K562 (cell line): ENCODE measurements at regions not wholly inside any gene's neighbourhood (a gene's known extent, or its start where the extent isn't known, plus 50 kb on each side); places are given as distances from the start of the nearest gene placed in this dataset.

Source experiments
- TRIM28 ChIP-seq: fragments of 450-650 bp; IDR thresholded peaks from 2 replicates; pipeline ENCODE4 v1.6.1; 2017
- ZNF212 ChIP-seq: fragments of 450-650 bp; formaldehyde crosslinking; IDR thresholded peaks from 2 replicates; pipeline ENCODE4 v1.4.0; 2020; ENCODE audit warnings: mild to moderate bottlenecking
- ZNF224 ChIP-seq: sonication (generic); formaldehyde crosslinking; IDR thresholded peaks from 2 replicates; pipeline ENCODE4 v1.8.0; 2022; ENCODE audit warnings: mild to moderate bottlenecking, missing genetic modification reagents
- TF ChIP-seq, protein P1 (sequence below), 3 experiments: IDR thresholded peaks in 2 of 3; conservative IDR thresholded peaks in 1 of 3; 2 replicates each; pipeline ENCODE4 v1.5.1; 2011 to 2012; ENCODE audit warnings: low read length in 3 of 3, mild to moderate bottlenecking in 3 of 3, control low read depth in 2 of 3, improper control_type of control experiment in 1 of 3, inconsistent platforms in 1 of 3, low read depth in 1 of 3, mixed read lengths in 1 of 3, moderate library complexity in 1 of 3; ENCODE audit not compliant: insufficient read depth in 2 of 3

DNA sequence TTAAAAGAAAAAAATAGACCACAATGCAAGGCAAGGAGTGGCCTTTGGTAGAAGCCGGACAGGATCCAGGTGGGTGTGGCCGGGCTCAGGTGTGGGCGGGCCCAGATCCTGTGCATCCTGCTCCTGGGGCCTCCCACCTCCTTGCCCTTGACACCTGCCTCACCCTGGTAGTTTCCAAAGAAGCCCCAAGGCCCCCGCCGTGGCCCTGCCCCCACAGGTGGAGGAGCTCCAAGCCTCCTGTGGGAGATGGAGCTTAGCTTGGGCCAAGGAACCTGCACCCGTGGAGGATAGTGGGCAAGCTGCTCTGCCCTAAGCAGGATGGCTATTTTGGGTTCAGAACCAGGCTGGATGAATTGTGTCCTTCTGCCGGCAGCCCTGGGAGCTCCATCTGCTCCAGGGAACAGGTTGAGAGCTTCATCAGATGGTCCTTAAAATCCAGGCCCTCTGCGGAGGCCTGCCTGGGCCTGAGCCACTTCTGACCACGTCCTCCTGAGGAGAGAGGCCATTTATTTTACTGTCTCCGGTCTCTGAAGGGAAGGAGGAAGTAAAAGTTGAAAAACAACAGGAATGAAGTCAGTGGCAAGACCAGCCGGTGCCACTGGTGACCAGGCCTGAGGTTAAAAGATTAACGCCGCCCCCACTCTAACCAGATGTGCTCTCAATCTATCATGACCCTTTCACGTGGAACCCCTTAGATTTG is 53.9 kb upstream of the KLF13 start:
- no peak for TF ChIP-seq ZNF224 (CRISPR knock-in tag)
- no peak for TF ChIP-seq TRIM28
- TF ChIP-seq ZNF212 (CRISPR knock-in tag): no peak
- TF ChIP-seq, protein P1, sequence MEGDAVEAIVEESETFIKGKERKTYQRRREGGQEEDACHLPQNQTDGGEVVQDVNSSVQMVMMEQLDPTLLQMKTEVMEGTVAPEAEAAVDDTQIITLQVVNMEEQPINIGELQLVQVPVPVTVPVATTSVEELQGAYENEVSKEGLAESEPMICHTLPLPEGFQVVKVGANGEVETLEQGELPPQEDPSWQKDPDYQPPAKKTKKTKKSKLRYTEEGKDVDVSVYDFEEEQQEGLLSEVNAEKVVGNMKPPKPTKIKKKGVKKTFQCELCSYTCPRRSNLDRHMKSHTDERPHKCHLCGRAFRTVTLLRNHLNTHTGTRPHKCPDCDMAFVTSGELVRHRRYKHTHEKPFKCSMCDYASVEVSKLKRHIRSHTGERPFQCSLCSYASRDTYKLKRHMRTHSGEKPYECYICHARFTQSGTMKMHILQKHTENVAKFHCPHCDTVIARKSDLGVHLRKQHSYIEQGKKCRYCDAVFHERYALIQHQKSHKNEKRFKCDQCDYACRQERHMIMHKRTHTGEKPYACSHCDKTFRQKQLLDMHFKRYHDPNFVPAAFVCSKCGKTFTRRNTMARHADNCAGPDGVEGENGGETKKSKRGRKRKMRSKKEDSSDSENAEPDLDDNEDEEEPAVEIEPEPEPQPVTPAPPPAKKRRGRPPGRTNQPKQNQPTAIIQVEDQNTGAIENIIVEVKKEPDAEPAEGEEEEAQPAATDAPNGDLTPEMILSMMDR (IDR thresholded peaks at IDR 0.05 in 2 of 3, conservative IDR thresholded peaks at IDR 0.05 in 1 of 3; ENCODE audit: insufficient read depth in 2 of 3, low read depth in 1 of 3, low read length in 3 of 3): no peak
